GM12864 (cell line): ENCODE measurements at regions not wholly inside any gene's neighbourhood (a gene's known extent, or its start where the extent isn't known, plus 50 kb on each side); places are given as distances from the start of the nearest gene placed in this dataset.
"Not testable (repeated sequence)": the region's sequence is repeated elsewhere in the genome, so short reads cannot be mapped to it uniquely, and the experiment has no call there.

Source experiments
- DNase-seq: peaks from one replicate; pipeline ENCODE4 v3.0.0-alpha.2; 2011; ENCODE audit warnings: low read depth
- H3K4me3 ChIP-seq: 2 replicates; pipeline ENCODE4 v1.5.1; 2011; ENCODE audit warnings: mild to moderate bottlenecking, low read depth, low read length, control low read depth
- CTCF ChIP-seq: IDR thresholded peaks from 2 replicates; pipeline ENCODE4 v1.5.1; 2011; ENCODE audit warnings: low read depth, mild to moderate bottlenecking, moderate library complexity, low read length, control low read depth, inconsistent platforms; ENCODE audit errors: missing control alignments

- DNase-seq: no peak
- TF ChIP-seq CTCF: no peak
- no peak overlapping the region for H3K4me3 ChIP-seq
These were observed 347.3 kb upstream of the IRX2 start for GRCh38 chr5:3098821-3099220.

DNA sequence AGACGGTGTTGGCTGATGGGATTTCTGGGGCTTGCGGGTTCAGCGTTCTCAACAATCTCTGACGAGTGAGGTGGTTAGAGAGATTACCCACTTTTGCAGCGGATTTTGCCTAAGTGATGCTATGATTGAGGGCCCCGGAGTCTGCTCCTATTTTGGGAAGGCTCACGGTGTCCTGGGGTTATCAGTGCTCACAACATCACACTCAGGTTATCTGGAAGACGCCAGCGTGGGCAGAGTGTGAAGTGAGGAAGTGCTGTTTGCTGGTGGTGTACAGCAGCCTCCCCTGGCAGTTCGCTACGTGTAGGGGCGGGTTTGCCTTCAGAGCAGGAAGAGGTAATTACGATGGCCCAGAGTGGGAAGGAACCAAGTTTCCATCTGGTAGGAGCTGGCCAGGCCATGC, 341.2 kb upstream of the IRX2 start:
- no peak overlapping the region for H3K4me3 ChIP-seq
- TF ChIP-seq CTCF: no peak
- no peak for DNase-seq

DNA sequence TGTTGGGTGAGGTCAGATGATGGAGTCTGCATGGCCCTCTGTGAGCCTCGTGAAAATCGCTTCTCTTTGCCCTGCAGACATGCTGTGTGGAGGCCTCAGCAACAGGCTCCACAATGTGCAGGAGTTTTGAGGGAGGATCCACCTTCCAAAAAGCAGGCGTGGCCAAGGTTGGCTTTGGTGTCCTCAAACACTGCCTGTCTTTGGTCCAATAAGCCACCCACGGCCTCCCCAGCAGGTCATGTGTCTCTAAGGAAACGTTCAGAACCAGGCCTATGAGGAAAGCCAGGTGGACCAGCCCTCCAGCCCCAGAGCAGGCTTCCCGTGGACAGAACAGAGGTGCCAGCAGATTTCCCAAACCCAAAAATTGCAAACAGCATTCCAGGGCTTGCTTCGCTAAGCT, 340.7 kb upstream of the IRX2 start:
- no peak for DNase-seq
- no peak for TF ChIP-seq CTCF
- H3K4me3 ChIP-seq: no peak overlapping the region

DNA sequence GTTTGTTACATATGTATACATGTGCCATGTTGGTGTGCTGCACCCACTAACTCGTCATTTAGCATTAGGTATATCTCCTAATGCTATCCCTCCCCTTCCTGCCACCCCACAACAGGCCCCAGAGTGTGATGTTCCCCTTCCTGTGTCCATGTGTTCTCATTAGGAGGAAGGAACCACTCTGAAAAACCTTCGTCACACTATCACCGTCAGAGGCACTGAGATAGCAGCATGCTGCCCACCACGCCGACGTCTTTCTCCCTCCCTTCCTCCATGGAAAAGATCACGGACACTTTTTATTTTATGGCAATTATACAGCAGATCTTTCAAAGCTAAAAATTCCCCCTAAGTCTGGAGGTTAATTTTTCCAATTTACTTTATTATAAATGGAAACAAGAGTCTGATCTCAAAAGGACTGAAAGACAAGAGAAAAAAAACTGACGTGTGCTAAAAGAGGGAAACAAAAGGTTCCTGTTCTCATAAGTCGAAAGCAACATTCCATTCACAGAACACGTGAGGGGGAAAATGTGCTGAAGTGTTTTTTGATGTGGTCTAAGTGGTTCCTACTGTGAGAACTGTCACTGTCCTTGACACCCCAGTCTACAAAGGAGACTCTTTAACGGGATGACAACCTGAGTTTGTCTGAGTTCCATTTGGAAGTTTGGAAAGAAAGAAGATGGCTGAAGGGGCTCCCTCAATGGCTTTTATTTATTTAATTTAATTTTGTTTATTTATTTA, 339.7 kb upstream of the IRX2 start:
- no peak for TF ChIP-seq CTCF
- DNase-seq: no peak
- H3K4me3 ChIP-seq: no peak overlapping the region

- not testable (repeated sequence) for H3K4me3 ChIP-seq, DNase-seq
These were observed 338.8 kb upstream of the IRX2 start for GRCh38 chr5:3090305-3090704.

- TF ChIP-seq CTCF: no peak
- no peak overlapping the region for H3K4me3 ChIP-seq
- no peak for DNase-seq
These were observed 328.9 kb upstream of the IRX2 start for GRCh38 chr5:3080366-3080765.

DNA sequence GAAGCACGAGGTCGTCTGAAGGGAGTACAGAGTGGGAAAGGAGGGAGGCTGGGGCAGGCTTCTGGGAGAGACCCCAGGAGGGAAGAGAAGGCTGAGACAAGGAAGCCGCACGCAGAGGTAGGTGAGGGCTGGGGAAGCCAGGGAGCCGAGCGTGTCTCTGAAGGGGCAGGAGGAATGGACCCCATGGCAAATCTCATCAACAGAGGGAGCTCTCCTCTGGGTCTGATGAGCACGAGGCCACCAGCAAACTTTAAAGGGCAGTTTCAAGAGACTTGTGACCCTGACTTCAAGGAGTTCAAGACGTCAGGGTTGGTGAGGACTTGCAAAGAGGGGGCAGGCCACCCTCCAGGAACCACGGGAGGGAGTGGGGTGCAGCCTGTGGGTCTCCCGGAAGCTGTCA, 326.2 kb upstream of the IRX2 start:
- H3K4me3 ChIP-seq: no peak overlapping the region
- TF ChIP-seq CTCF: no peak
- DNase-seq: no peak
